ENCODE measurements at regions not wholly inside any gene's neighbourhood (a gene's known extent, or its start where the extent isn't known, plus 50 kb on each side); places are given as distances from the start of the nearest gene placed in this dataset.

DNA sequence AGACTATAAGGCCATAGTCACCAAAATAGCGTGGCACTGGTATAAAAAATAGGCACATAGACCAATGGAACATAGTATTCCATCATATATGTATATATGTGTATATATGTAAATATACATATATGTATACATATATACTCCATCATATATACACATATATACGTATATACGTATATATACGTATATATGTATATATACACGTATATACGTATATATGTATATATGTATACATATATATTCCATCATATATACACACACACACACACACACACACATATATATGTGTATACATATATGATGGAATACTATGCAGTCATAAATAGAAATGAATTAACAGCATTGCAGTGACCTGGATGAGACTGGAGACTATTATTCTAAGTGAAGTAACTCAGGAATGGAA, 204.6 kb downstream of the LTN1 start:
- Histone ChIP-seq H3K79me2 (ENCODE audit: insufficient read depth, low read length) (no peaks in the 10 kb centered on the region), H3K4me1 (ENCODE audit: insufficient read depth, low read length) (no peaks in the 10 kb centered on the region), H3K9me3 (ENCODE audit: insufficient read depth, low read depth, low read length) (peaks cover 4% of the 10 kb centered on the region), H3K4me2 (ENCODE audit: low read length) (no peak overlapping the region), H3K27ac (ENCODE audit: low read depth, low read length) (no peak overlapping the region), H3K36me3 (ENCODE audit: insufficient read depth, low read length) (no peaks in the 10 kb centered on the region), H3K4me3 (ENCODE audit: insufficient read depth, low read depth, low read length) (no peak overlapping the region), H3K27me3 (ENCODE audit: insufficient read depth, low read length) (no peaks in the 10 kb centered on the region), H4K20me1 (ENCODE audit: insufficient read depth, low read length) (no peaks in the 10 kb centered on the region), H2AFZ (ENCODE audit: low read depth, low read length) (no peak overlapping the region), H3K9ac (ENCODE audit: low read length) (no peak overlapping the region)
- FAIRE-seq (no peak), DNase-seq (ENCODE audit: low read depth) (no peak)
- Mint-ChIP-seq H3K9me3 (ENCODE audit: unreplicated experiment) (peaks cover 7% of the 10 kb centered on the region), H3K36me3 (ENCODE audit: low read depth, unreplicated experiment) (no peaks in the 10 kb centered on the region), H3K27me3 (ENCODE audit: low read depth, unreplicated experiment) (no peaks in the 10 kb centered on the region), H3K4me3 (ENCODE audit: unreplicated experiment) (no peak overlapping the region), H3K27ac (ENCODE audit: unreplicated experiment) (no peak overlapping the region), H3K4me1 (ENCODE audit: low read depth, unreplicated experiment) (no peaks in the 10 kb centered on the region)
- no peak for TF ChIP-seq EZH2 (IDR thresholded peaks at IDR 0.05; ENCODE audit: insufficient read depth, low read length)
- TF ChIP-seq, protein P1, sequence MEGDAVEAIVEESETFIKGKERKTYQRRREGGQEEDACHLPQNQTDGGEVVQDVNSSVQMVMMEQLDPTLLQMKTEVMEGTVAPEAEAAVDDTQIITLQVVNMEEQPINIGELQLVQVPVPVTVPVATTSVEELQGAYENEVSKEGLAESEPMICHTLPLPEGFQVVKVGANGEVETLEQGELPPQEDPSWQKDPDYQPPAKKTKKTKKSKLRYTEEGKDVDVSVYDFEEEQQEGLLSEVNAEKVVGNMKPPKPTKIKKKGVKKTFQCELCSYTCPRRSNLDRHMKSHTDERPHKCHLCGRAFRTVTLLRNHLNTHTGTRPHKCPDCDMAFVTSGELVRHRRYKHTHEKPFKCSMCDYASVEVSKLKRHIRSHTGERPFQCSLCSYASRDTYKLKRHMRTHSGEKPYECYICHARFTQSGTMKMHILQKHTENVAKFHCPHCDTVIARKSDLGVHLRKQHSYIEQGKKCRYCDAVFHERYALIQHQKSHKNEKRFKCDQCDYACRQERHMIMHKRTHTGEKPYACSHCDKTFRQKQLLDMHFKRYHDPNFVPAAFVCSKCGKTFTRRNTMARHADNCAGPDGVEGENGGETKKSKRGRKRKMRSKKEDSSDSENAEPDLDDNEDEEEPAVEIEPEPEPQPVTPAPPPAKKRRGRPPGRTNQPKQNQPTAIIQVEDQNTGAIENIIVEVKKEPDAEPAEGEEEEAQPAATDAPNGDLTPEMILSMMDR (IDR thresholded peaks at IDR 0.05; ENCODE audit: insufficient read depth, low read depth, low read length): no peak

DNA sequence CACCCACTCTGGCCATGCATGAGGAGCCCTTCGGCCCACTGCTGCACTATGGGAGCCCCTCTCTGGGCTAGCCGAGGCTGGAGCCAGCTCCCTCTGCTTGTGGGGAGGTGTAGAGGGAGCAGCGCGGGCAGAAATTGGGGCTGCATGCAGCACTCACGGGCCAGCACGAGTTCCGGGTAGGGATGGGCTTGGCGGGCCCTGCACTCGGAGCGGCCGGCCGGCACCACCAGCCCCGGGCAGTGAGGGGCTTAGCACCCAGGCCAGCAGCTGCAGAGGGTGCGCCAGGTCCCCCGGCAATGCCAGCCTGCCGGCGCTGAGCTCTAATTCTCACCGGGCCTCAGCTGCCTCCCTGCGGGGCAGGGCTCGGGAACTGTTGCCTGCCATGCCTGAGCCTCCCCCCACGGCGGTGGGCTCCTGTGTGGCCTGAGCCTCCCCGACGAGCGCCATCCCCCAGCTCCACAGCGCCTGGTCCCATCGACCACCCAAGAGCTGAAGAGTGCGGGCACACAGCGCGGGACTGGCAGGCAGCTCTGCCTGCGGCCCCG, 209.0 kb downstream of the LTN1 start:
- Histone ChIP-seq H3K4me1 (ENCODE audit: insufficient read depth, low read length) (no peaks in the 10 kb centered on the region), H3K4me3 (ENCODE audit: insufficient read depth, low read depth, low read length) (no peak overlapping the region), H2AFZ (ENCODE audit: low read depth, low read length) (no peak overlapping the region), H3K27me3 (ENCODE audit: insufficient read depth, low read length) (no peaks in the 10 kb centered on the region), H3K9ac (ENCODE audit: low read length) (no peak overlapping the region), H3K9me3 (ENCODE audit: insufficient read depth, low read depth, low read length) (peaks cover 4% of the 10 kb centered on the region), H3K36me3 (ENCODE audit: insufficient read depth, low read length) (no peaks in the 10 kb centered on the region), H3K79me2 (ENCODE audit: insufficient read depth, low read length) (no peaks in the 10 kb centered on the region), H4K20me1 (ENCODE audit: insufficient read depth, low read length) (no peaks in the 10 kb centered on the region), H3K27ac (ENCODE audit: low read depth, low read length) (no peak overlapping the region), H3K4me2 (ENCODE audit: low read length) (no peak overlapping the region)
- Mint-ChIP-seq H3K27ac (ENCODE audit: unreplicated experiment) (no peak overlapping the region), H3K27me3 (ENCODE audit: low read depth, unreplicated experiment) (no peaks in the 10 kb centered on the region), H3K36me3 (ENCODE audit: low read depth, unreplicated experiment) (no peaks in the 10 kb centered on the region), H3K4me1 (ENCODE audit: low read depth, unreplicated experiment) (no peaks in the 10 kb centered on the region), H3K9me3 (ENCODE audit: unreplicated experiment) (peaks cover 7% of the 10 kb centered on the region), H3K4me3 (ENCODE audit: unreplicated experiment) (no peak overlapping the region)
- no peak for FAIRE-seq
- TF ChIP-seq, protein P1 (IDR thresholded peaks at IDR 0.05; ENCODE audit: insufficient read depth, low read depth, low read length): no peak
- no peak for TF ChIP-seq EZH2 (IDR thresholded peaks at IDR 0.05; ENCODE audit: insufficient read depth, low read length)
- DNase-seq (ENCODE audit: low read depth): no peak

DNA sequence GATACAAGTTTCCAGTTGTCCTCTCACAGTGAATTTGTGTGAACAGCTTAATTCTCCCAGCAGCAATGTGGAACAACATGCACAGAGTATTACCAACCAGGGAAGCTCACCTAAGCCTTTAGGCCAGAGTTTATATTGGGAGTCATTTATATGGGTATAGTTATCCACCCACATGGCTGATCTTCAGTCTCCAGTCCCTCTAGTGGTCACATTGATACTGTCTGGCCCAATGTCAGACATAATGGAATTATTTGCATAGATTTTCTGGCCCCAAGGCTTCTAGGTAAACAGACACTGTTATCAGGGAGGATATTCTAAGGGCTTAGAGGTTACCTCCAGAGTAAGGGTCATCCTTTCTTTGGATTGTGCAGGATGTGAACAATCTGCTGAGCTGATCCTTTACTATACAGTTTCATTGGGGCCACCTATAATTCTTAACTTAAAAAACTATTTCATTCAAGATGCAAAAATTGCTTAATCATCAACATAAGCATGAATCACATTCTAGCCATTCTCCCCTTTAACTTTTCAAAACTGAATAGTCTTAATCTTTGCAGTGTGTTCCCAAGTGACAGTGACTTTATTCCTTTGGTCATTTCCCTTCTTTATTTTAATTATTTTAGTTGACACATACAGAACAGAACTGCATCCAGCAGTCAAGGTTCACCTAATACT, 210.9 kb downstream of the LTN1 start:
- no peaks in the 10 kb centered on the region for H3K36me3 Mint-ChIP-seq (ENCODE audit: low read depth, unreplicated experiment)
- H3K9ac ChIP-seq (ENCODE audit: low read length): no peak overlapping the region
- H4K20me1 ChIP-seq (ENCODE audit: insufficient read depth, low read length): no peaks in the 10 kb centered on the region
- H3K27me3 ChIP-seq (ENCODE audit: insufficient read depth, low read length): no peaks in the 10 kb centered on the region
- peaks cover 4% of the 10 kb centered on the region for H3K9me3 ChIP-seq (ENCODE audit: insufficient read depth, low read depth, low read length)
- no peaks in the 10 kb centered on the region for H3K79me2 ChIP-seq (ENCODE audit: insufficient read depth, low read length)
- no peak for FAIRE-seq
- peaks cover 4% of the 10 kb centered on the region for H3K9me3 Mint-ChIP-seq (ENCODE audit: unreplicated experiment)
- no peak for DNase-seq (ENCODE audit: low read depth)
- H3K27ac Mint-ChIP-seq (ENCODE audit: unreplicated experiment): no peak overlapping the region
- no peak overlapping the region for H3K27ac ChIP-seq (ENCODE audit: low read depth, low read length)
- H3K4me3 Mint-ChIP-seq (ENCODE audit: unreplicated experiment): no peak overlapping the region
- H3K27me3 Mint-ChIP-seq (ENCODE audit: low read depth, unreplicated experiment): no peaks in the 10 kb centered on the region
- H2AFZ ChIP-seq (ENCODE audit: low read depth, low read length): no peak overlapping the region
- H3K4me1 Mint-ChIP-seq (ENCODE audit: low read depth, unreplicated experiment): peaks cover 2% of the 10 kb centered on the region
- H3K4me1 ChIP-seq (ENCODE audit: insufficient read depth, low read length): no peaks in the 10 kb centered on the region
- no peaks in the 10 kb centered on the region for H3K36me3 ChIP-seq (ENCODE audit: insufficient read depth, low read length)
- H3K4me2 ChIP-seq (ENCODE audit: low read length): no peak overlapping the region
- no peak overlapping the region for H3K4me3 ChIP-seq (ENCODE audit: insufficient read depth, low read depth, low read length)
- TF ChIP-seq EZH2 (IDR thresholded peaks at IDR 0.05; ENCODE audit: insufficient read depth, low read length): no peak
- TF ChIP-seq, protein P1 (IDR thresholded peaks at IDR 0.05; ENCODE audit: insufficient read depth, low read depth, low read length): peak; percentile 67
